HepG2 (cell line): ENCODE measurements at regions not wholly inside any gene's neighbourhood (a gene's known extent, or its start where the extent isn't known, plus 50 kb on each side); places are given as distances from the start of the nearest gene placed in this dataset.

Experiments used
- ATAC-seq: fragments of 200-7000 bp; cut with Tn5 transposase; 3 replicates; pipeline ENCODE4 v1.9.1; 2020; ENCODE audit warnings: mild to moderate bottlenecking, moderate library complexity
- BruUV-seq: library from RNA; stranded (reverse); fragments of 400-500 nt; replicated peaks from 2 replicates; lab custom pipeline; 2021; lab: Mats Ljungman, UMichigan
- CTCF ChIA-PET: fragments of 300-600 bp; formaldehyde crosslinking; extraction: SDS; loops from one replicate; lab custom pipeline; 2021; ENCODE audit warnings: low total read pairs, inconsistent platforms, low intra/inter-chr PET ratio; lab: Yijun Ruan, JAX
- POLR2A ChIA-PET: fragments of 350-600 bp; sonication (Branson Sonifier 250); formaldehyde crosslinking; loops from one replicate; lab custom pipeline; 2020; ENCODE audit warnings: antibody characterized with exemption, inconsistent platforms; lab: Yijun Ruan, JAX
- DNase-seq: peaks from one replicate; pipeline ENCODE4 v3.0.0-alpha.2; 2015; ENCODE audit warnings: low spot score
- FAIRE-seq: peaks from 3 replicates; lab custom pipeline; 2011; peaks lifted over from hg19 to GRCh38; lab: Jason Lieb, UNC
- H2AFZ ChIP-seq: one replicate; pipeline ENCODE4 v1.6.1; 2011; ENCODE audit warnings: low read length, inconsistent platforms
- H3K27ac ChIP-seq: fragments of 300-600 bp; 3 replicates; pipeline ENCODE4 v1.8.0; 2011; ENCODE audit warnings: mixed run types, mild to moderate bottlenecking, mixed read lengths, low read length, inconsistent platforms; ENCODE audit not compliant: insufficient read depth; ENCODE audit errors: extremely low read length
- H3K27me3 ChIP-seq, 2 experiments: fragments of 200-600 bp in 1 of 2; 2 replicates in 1 of 2; 3 replicates in 1 of 2; pipeline versions ENCODE4 v1.6.0 to v1.8.0; 2011; ENCODE audit warnings: low read length in 2 of 2, mild to moderate bottlenecking in 2 of 2, moderate library complexity in 2 of 2, inconsistent platforms in 1 of 2; ENCODE audit not compliant: insufficient read depth in 2 of 2, control insufficient read depth in 1 of 2
- H3K36me3 ChIP-seq, 2 experiments: fragments of 200-600 bp in 1 of 2; replicated peaks in 1 of 2; 2 replicates in 1 of 2; 3 replicates in 1 of 2; pipeline versions ENCODE4 v1.5.1 to v1.8.0; 2011; ENCODE audit warnings: low read length in 2 of 2, inconsistent platforms in 1 of 2; ENCODE audit not compliant: insufficient read depth in 2 of 2, control insufficient read depth in 1 of 2
- H3K4me1 ChIP-seq: 2 replicates; pipeline ENCODE4 v1.5.1; 2012; ENCODE audit warnings: low read length, inconsistent platforms; ENCODE audit not compliant: insufficient read depth
- H3K4me2 ChIP-seq: 2 replicates; pipeline ENCODE4 v1.6.0; 2011; ENCODE audit warnings: low read depth, low read length, inconsistent platforms
- H3K4me3 ChIP-seq, 3 experiments: fragments of 200-600 bp in 1 of 3; sonication (generic), shearing (Covaris generic) in 1 of 3; replicated peaks in 1 of 3; 2 replicates each; pipeline ENCODE4 v1.5.1; 2011 to 2016; ENCODE audit warnings: low read length in 3 of 3, inconsistent platforms in 2 of 3, low read depth in 2 of 3, mild to moderate bottlenecking in 2 of 3, control low read depth in 1 of 3, mixed read lengths in 1 of 3; ENCODE audit not compliant: insufficient read depth in 1 of 3
- H3K79me2 ChIP-seq: one replicate; pipeline ENCODE4 v1.6.1; 2011; ENCODE audit warnings: low read length, inconsistent platforms; ENCODE audit not compliant: insufficient read depth
- H3K9ac ChIP-seq: 2 replicates; pipeline ENCODE4 v1.6.0; 2011; ENCODE audit warnings: mild to moderate bottlenecking, low read depth, low read length, inconsistent platforms; ENCODE audit not compliant: insufficient read depth
- H3K9me3 ChIP-seq: 2 replicates; pipeline ENCODE4 v1.5.1; 2012; ENCODE audit warnings: mild to moderate bottlenecking, low read length
- H4K20me1 ChIP-seq: 2 replicates; pipeline ENCODE4 v1.6.0; 2011; ENCODE audit warnings: inconsistent platforms, mild to moderate bottlenecking, low read length, moderate library complexity; ENCODE audit not compliant: insufficient read depth
- KAT7 ChIP-seq: IDR thresholded peaks from 2 replicates; pipeline ENCODE4 v1.6.1; 2018; ENCODE audit warnings: borderline replicate concordance, missing compliant biosample characterization
- MXI1 ChIP-seq: IDR thresholded peaks from 3 replicates; pipeline ENCODE4 v1.6.1; 2012; ENCODE audit warnings: low read depth, low read length, inconsistent platforms, borderline replicate concordance
- MYC ChIP-seq: sonication (generic); formaldehyde crosslinking; IDR thresholded peaks from 2 replicates; pipeline ENCODE4 v1.9.0; 2021; ENCODE audit warnings: missing genetic modification reagents, borderline replicate concordance
- NFE2 ChIP-seq: sonication (generic); formaldehyde crosslinking; IDR thresholded peaks from 2 replicates; pipeline ENCODE4 v1.4.0; 2020; ENCODE audit warnings: missing genetic modification reagents
- RERE ChIP-seq: IDR thresholded peaks from 2 replicates; pipeline ENCODE4 v1.6.1; 2016; ENCODE audit warnings: low read depth, missing genetic modification reagents, missing compliant biosample characterization
- REST ChIP-seq, 2 experiments: IDR thresholded peaks; 2 replicates each; pipeline ENCODE4 v1.6.1; 2011 to 2012; ENCODE audit warnings: low read length in 2 of 2, borderline replicate concordance in 1 of 2, low read depth in 1 of 2, mild to moderate bottlenecking in 1 of 2, moderate library complexity in 1 of 2
- ZFP1 ChIP-seq: IDR thresholded peaks from 2 replicates; pipeline ENCODE4 v1.6.1; 2016
- ZFP62 ChIP-seq: sonication (generic); formaldehyde crosslinking; IDR thresholded peaks from 2 replicates; pipeline ENCODE4 v1.4.0; 2020; ENCODE audit warnings: missing genetic modification reagents
- ZNF136 ChIP-seq: sonication (generic); formaldehyde crosslinking; IDR thresholded peaks from 2 replicates; pipeline ENCODE4 v1.8.1; 2022; ENCODE audit warnings: low read depth, mild to moderate bottlenecking, moderate library complexity, missing genetic modification reagents
- ZNF597 ChIP-seq: sonication (generic); formaldehyde crosslinking; IDR thresholded peaks from 2 replicates; pipeline ENCODE4 v1.5.0; 2020; ENCODE audit warnings: missing genetic modification reagents
- ZNF772 ChIP-seq: sonication (generic); formaldehyde crosslinking; IDR thresholded peaks from 2 replicates; pipeline ENCODE4 v1.5.0; 2020; ENCODE audit warnings: mild to moderate bottlenecking, missing genetic modification reagents
- in situ Hi-C: cut with HindIII; loops from 2 replicates; pipeline ENCODE4 v1.10.0; 2017; ENCODE audit warnings: low pct_unique_long_range_greater_than_20kb; ENCODE audit not compliant: extremely low pct_ligation_motif_present
- intact Hi-C: fragments of 100-400 bp; cut with micrococcal nuclease; formaldehyde crosslinking; loops from one replicate; pipeline ENCODE4 v1.10.0; 2022; ENCODE audit not compliant: unreplicated experiment

GRCh38 chrY:15577886-15578285, 1053.6 kb downstream of the NLGN4Y start (continued):
- TF ChIP-seq MXI1 (no peak), ZNF136 (CRISPR knock-in tag) (no peak), KAT7 (CRISPR knock-in tag) (no peak), ZFP62 (no peak)

- FAIRE-seq: no peak
- DNase-seq: no peak
- BruUV-seq: no TSS peak
- intact Hi-C loops: no loop called here
- in situ Hi-C loops: no loop called here
- Histone ChIP-seq H3K79me2 (no peaks in the 10 kb centered on the region), H3K4me3 (no peak overlapping the region), H3K9ac (no peak overlapping the region), H3K4me2 (no peak overlapping the region), H3K4me1 (no peaks in the 10 kb centered on the region), H3K27me3 (no peaks in the 10 kb centered on the region), H3K27ac (no peak overlapping the region), H2AFZ (no peak overlapping the region), H3K36me3 (no peaks in the 10 kb centered on the region), H4K20me1 (no peaks in the 10 kb centered on the region), H3K9me3 (no peaks in the 10 kb centered on the region)
- POLR2A ChIA-PET: no interaction called here
- no peak for ATAC-seq
- CTCF ChIA-PET: no interaction called here
- no peak for TF ChIP-seq REST (IDR thresholded peaks at IDR 0.05; ENCODE audit: borderline replicate concordance in 1 of 2, low read depth in 1 of 2, low read length in 2 of 2)
- no peak for TF ChIP-seq ZNF772 (CRISPR knock-in tag)
- TF ChIP-seq ZFP1 (CRISPR knock-in tag): no peak
- no peak for TF ChIP-seq RERE
- no peak for TF ChIP-seq MYC (CRISPR knock-in tag)
- TF ChIP-seq NFE2: no peak
- TF ChIP-seq ZNF597 (CRISPR knock-in tag): no peak
Observed at GRCh38 chrY:15578761-15579160, 1054.4 kb downstream of the NLGN4Y start.
